HG03066 (cell line): ENCODE measurements at regions not wholly inside any gene's neighbourhood (a gene's known extent, or its start where the extent isn't known, plus 50 kb on each side); places are given as distances from the start of the nearest gene placed in this dataset.
A peak's percentile ranks its signal among the peaks of the same experiment; 100 is the strongest.

Experiments used
- ATAC-seq: cut with Tn5 transposase; IDR thresholded peaks from one replicate; pipeline ENCODE4 v1.9.1; 2021; ENCODE audit warnings: low read depth; ENCODE audit not compliant: unreplicated experiment

DNA sequence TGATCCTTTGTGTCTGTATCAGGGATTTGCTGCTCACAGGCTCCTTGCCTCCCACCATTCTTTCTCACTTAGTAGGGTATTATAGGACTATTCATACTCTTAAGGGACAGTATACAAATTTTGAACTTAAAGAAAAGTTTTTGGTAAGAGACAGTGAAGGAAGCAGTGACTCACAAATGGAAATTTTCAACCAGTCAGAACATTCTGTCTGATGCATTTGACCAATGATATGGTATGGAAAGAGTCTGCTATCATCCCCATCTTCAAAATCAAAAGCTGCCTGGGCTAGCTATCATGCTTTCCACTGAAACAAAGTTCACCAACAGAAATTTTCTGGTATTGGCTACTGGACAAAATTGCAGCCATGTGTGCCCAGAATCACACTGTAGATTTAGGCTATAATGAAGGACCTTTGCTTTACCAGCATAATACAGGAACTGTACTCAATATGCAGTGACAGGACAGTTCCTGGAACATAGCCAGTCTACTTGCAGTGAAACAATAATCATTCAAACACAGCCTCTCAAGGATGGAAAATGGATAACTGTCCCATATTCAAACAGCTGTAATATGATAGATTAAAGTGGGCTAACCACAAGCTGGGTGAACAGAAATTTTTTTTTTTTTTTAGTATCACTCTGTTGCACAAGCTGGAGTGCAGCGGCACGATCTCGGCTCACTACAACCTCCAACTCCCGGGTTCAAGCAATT is 109.0 kb upstream of the ACSL4 start:
- ATAC-seq, result no peak

DNA sequence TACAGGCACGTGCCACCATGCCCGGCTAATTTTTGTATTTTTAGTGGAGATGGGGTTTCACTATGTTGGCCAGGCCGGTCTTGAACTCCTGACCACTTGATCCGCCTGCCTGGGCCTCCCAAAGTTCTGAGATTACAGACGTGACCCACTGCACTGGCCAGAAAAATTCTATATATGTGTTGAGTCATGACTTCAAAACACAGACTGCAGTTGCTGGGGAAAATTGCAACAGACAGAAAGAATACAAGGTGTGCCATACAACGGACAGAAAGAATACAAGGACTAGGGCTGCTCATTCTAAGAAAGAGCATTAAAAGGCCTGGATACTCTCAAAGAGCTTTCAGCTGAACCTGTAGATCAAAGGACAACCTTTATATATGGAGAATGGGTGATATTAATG is 109.6 kb upstream of the ACSL4 start:
- no peak for ATAC-seq

GRCh38 chrX:109843963-109844751 is 111.1 kb upstream of the ACSL4 start:
- no peak for ATAC-seq

DNA sequence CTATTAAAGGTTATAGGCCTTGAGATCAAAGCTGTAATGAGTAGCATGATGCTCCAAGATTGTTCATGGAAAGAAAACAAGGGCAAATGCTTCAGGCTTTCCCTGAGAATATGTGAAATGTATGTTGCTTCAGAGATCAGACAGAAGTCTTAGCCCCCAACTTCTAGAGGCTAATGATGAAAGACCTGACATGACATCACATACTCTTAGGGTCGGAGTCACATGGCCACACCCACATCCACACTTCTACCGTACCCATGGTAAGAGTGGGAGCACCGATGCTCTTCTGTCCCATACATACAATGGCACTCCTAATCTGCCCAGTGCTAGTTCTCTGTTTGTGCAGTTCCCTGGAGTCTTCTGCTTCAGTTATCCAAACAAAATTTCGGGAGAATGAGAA is 111.9 kb upstream of the ACSL4 start:
- ATAC-seq, result no peak

GRCh38 chrX:109845996-109846395 is 112.9 kb upstream of the ACSL4 start:
- no peak for ATAC-seq

DNA sequence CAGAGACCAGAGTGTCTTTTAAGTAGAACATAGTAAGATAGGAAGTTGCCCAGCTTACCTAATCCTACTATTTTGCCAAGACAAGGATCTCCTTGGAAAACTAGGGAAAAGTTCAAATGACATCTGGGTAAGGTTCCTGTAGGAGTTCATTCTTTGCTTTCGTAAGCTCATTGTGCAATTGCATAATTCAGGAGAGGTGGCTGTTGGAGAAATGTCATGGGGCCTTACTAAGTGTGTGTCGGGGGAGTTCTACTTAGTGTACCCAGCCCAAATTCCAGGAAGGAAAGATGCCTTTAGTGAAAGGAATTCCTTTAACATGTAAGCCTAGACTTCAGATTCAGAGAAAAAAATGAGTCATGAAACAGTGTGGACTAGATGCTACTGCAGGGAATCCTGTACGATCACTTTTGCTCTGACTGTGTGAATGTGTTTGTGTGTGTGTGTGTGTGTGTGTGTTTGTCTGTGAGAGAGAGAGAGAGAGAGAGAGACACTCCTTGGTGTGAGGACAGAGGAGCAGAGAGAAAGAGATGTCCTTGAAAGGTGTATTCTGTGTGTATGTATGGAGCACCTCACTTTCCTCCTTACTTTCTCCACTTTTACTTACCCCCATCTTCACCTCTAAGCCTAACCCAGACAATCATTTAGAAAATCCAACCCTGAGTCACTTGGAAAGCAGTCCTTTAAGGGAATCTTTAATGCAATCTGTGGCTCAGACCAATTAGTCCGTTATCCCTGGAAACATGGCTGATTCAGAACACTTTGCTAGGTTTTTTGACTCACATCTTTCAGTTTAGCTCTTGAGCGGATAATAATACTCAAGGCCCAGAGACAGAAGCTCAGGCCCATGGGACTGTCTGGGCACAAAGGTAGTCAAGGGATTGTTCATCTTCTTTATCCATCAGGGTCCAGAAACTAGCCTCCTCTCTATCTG is 114.5 kb upstream of the ACSL4 start:
- ATAC-seq, result no peak

DNA sequence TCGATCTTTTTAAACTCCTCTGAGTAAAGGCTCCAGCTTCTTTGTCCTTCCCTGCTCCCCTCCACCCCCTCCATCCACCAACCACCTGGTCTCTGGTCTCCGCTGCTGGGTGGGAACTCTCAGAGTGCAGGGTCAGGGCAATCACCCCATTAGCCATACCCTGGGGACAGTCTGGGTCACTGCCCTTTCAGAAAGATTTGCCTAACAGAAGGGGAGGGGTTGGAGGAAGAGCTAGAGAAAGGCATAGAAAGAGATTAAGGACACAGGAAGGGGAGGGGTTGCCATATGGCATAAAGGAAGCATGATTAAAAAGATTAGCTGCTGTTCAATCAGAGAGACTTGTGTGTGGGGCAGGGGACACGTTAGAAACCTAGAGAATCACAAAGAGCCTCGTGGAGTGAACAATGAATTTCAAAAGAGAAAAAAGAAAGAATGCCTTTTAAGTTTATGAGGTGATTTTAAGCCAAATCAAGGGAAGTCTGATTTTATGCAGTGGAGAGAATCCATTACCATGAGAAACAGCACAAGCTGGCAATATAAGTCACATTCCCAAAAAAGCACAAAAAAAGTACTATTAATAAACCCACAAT is 115.5 kb upstream of the ACSL4 start:
- ATAC-seq, result peak; percentile 86

DNA sequence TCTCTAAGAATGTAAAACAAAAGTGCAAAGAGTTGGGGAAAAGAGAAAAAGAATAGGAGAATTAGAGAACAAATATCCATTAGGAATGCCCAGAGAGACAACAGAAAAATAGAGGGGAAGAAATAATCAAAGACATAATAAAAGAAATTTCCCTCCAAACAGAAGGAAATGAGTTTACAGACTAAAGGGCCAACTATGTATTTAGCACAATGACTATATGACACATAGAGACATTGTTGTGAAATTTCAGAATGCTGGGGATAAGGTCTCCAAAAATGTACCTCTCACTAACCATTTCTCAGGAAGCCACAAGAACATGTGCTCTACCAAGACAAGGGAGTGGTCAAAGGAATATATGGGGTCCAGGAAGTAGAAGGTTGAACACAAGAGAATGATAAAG is 121.0 kb upstream of the ACSL4 start:
- ATAC-seq, result no peak

DNA sequence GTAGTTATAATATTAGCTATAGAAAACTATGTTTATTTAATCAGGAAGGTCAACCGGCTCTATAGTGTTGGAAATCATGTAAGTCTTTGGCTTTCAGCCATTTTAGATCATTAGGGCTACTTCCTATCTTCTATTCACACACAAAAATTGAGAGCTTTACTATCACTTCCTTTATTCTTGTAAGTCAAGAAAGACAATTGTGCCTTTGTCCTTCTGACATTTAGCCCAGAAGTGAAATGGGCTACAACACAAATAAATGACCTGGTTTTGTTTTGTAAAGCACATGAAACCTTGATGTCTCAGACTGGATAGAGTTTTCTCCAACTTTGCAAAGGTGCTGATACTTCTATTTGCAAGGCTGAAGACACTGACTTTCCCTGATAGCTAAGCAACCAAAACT is 122.4 kb upstream of the ACSL4 start:
- ATAC-seq, result peak; percentile 82

DNA sequence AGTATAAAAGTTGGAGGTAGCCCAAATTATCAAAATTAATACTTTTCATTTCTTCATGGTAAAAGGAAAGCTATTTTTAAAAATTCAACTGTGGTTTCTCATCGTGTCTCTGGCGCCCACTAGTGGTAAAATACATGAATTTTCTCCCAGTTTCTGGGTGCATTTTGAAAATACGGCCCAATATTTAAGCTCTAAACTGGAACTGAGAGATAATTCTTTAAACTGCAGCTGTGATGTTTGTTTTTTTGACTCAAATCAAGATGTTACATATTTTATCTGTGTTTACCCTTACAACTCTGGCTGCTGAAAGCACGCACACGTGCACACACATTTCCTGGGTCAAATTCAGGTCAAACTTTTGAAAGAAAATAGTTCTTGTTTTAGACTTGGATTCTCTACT is 123.9 kb upstream of the ACSL4 start:
- no peak for ATAC-seq

- no peak for ATAC-seq
These were observed 124.6 kb upstream of the ACSL4 start for GRCh38 chrX:109857584-109858228.

GRCh38 chrX:109858602-109859341 is 125.7 kb upstream of the ACSL4 start:
- no peak for ATAC-seq

GRCh38 chrX:109859651-109860050 is 126.6 kb upstream of the ACSL4 start:
- ATAC-seq, result no peak

- ATAC-seq, result no peak
These were observed 129.4 kb upstream of the ACSL4 start for GRCh38 chrX:109862433-109862832.

DNA sequence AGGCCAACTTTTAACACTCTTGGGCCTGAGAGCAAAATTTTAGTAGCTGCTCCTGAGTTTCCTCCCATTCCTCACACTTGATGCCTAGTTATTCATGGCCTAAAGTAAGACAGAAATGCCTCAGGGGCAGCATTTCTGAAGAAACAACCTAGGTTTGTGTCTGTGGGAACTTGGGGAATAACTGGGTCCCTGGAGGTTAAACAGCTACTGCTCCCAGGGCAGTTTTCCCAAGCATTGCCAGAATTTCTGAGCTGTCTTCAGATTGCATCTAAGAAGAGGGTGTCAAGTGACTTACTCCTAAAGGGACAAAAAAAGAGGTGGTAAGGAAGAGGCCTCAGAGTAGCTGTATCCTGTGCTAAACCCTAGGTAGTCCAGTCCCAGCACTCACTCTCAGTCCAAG is 130.8 kb upstream of the ACSL4 start:
- no peak for ATAC-seq

GRCh38 chrX:109871121-109871888 is 131.6 kb upstream of the TMEM164 start:
- no peak for ATAC-seq

- no peak for ATAC-seq
These were observed 130.7 kb upstream of the TMEM164 start for GRCh38 chrX:109872021-109872732.

GRCh38 chrX:109873574-109873973 is 129.3 kb upstream of the TMEM164 start:
- ATAC-seq, result no peak
